Activated T-cell treated with anti-CD3 and anti-CD28 coated beads, Interleukin-2, amount 50 U/mL, for 4 hours (primary cell): ENCODE measurements at regions not wholly inside any gene's neighbourhood (a gene's known extent, or its start where the extent isn't known, plus 50 kb on each side); places are given as distances from the start of the nearest gene placed in this dataset.

Source experiments
- ATAC-seq, 2 donors: fragments of 200-7000 bp; cut with Tn5 transposase; one replicate each; pipeline ENCODE4 v1.10.0; 2021
- DNase-seq: peaks from one replicate; pipeline ENCODE4 v3.0.0-alpha.2; 2020
- H3K27me3 Mint-ChIP-seq: one replicate; pipeline ENCODE4 v1.8.0; 2021; ENCODE audit warnings: low read depth, mixed read lengths
- H3K36me3 Mint-ChIP-seq: one replicate; pipeline ENCODE4 v1.8.0; 2022; ENCODE audit warnings: mixed read lengths; ENCODE audit not compliant: insufficient read depth
- H3K4me1 Mint-ChIP-seq: one replicate; pipeline ENCODE4 v1.8.0; 2021; ENCODE audit warnings: low read depth, mixed read lengths
- H3K4me3 Mint-ChIP-seq: one replicate; pipeline ENCODE4 v1.8.0; 2021; ENCODE audit warnings: mild to moderate bottlenecking, moderate library complexity, mixed read lengths
- H3K9me3 Mint-ChIP-seq: one replicate; pipeline ENCODE4 v1.8.0; 2021; ENCODE audit warnings: mixed read lengths

DNA sequence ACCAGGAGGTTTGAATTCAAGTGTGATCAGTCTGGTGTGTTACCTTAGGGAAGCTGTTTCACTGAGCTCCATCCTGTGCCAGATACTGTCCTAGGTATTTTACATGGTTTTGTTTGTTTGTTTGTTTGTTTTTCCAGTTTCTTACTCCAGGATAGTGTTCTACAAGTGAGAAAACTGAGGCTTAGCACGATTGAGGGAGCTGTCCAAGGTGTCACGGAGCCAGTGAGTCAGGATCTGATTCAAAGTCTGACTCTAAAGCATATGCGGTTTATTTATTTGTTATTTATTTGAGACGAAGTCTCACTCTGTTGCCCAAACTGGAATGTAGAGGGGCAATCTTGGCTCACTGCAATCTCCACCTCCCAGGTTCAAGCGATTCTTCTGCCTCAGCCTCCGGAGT, 79.7 kb upstream of the GNG2 start:
- H3K36me3 Mint-ChIP-seq: peaks cover 2% of the 10 kb centered on the region
- no peak overlapping the region for H3K4me3 Mint-ChIP-seq
- peaks cover 32% of the 10 kb centered on the region for H3K27me3 Mint-ChIP-seq
- peaks cover 8% of the 10 kb centered on the region for H3K9me3 Mint-ChIP-seq
- ATAC-seq (no peak), DNase-seq (no peak)
- peaks cover 18% of the 10 kb centered on the region for H3K4me1 Mint-ChIP-seq

DNA sequence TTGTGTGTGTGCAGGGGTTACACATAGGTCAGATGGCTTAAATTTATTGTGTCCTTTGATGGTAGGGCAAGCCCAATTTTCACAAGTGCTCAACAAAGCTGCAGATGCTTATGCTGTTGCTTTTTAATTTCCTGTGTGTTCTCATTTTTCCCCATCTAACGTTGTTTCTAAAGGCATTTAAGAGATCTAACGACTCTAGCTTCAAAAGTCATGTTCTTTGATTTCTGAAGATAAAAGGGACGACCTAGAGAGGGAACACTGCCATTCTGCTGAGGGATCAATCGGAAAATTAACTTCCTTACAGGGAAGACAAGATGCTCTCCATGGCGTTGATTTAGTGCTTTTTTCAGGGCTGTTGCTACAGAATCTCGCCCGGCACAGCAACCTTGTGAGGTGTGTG, 79.0 kb upstream of the GNG2 start:
- peaks cover 29% of the 10 kb centered on the region for H3K27me3 Mint-ChIP-seq
- no peak overlapping the region for H3K4me3 Mint-ChIP-seq
- no peak for ATAC-seq

DNA sequence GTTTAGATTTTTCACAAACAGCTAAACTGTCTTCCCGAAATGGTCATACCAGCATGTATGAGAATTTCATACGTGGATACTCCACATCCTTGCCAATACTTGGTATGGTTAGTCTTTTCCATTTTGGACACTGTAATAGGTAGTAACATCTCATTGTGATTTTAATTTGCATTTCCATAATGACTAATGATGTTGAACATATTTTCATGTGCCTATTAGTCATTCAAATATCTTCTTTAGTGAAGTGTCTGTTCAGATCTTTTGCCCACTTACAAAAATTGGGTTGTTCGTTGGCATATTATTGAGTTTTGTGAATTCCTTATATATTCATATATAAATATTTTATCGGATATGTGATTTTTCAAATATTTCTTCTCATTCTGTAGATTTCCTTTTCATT, 78.0 kb upstream of the GNG2 start:
- H3K4me3 Mint-ChIP-seq: no peak overlapping the region
- DNase-seq (no peak), ATAC-seq (peak in 1 of 2 donors; percentile 42)
- H3K27me3 Mint-ChIP-seq: peaks cover 29% of the 10 kb centered on the region
- peaks cover 16% of the 10 kb centered on the region for H3K4me1 Mint-ChIP-seq
- peaks cover 22% of the 10 kb centered on the region for H3K9me3 Mint-ChIP-seq
- H3K36me3 Mint-ChIP-seq: peaks cover 2% of the 10 kb centered on the region

More for the DNA sequence above, 79.0 kb upstream of the GNG2 start:
- Mint-ChIP-seq H3K36me3 (peaks cover 2% of the 10 kb centered on the region), H3K4me1 (peaks cover 16% of the 10 kb centered on the region), H3K9me3 (peaks cover 13% of the 10 kb centered on the region)
- DNase-seq: no peak

DNA sequence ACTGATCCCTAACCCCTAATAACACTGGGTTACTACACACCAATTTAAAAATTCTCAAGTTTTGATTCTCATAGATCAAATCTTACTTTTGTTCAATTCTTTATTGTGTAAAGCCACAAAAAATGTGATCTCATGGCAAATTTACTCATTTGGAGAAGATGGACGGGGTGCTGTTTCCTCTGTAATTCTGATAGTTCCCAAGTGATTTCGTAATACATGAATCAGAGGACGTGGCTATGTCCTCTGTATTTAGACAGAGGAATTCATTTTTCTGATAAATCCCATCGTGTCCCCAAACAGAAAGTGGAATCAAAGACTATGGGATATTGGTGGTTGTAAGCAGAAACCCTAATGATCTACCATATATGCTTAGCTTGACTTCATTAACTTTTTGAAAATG, 76.6 kb upstream of the GNG2 start:
- Mint-ChIP-seq H3K4me3 (no peak overlapping the region), H3K36me3 (peaks cover 2% of the 10 kb centered on the region), H3K27me3 (peaks cover 26% of the 10 kb centered on the region), H3K4me1 (peaks cover 16% of the 10 kb centered on the region), H3K9me3 (peaks cover 22% of the 10 kb centered on the region)
- no peak for DNase-seq
- no peak for ATAC-seq

DNA sequence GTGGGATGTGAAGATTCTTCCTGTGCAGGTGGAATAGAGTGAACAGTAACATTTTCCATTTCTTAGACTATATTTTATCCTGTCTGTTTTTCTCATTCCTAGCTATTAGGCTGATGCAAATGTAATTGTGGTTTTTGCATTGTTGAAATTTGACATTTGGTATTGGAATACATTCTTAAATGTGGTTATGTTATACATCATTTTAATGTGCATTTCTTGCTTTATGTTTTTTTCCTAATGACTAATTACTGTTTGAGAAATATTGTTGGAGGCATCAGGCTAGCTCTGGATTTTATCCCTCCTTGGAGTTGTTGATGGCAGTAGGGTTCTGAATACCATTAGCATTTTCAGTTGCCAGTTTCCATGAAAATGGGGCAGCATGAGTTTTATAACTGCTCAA, 75.9 kb upstream of the GNG2 start:
- H3K4me3 Mint-ChIP-seq: no peak overlapping the region
- peaks cover 2% of the 10 kb centered on the region for H3K36me3 Mint-ChIP-seq
- H3K27me3 Mint-ChIP-seq: peaks cover 29% of the 10 kb centered on the region
- ATAC-seq (no peak), DNase-seq (no peak)
- peaks cover 15% of the 10 kb centered on the region for H3K4me1 Mint-ChIP-seq
- H3K9me3 Mint-ChIP-seq: peaks cover 22% of the 10 kb centered on the region

DNA sequence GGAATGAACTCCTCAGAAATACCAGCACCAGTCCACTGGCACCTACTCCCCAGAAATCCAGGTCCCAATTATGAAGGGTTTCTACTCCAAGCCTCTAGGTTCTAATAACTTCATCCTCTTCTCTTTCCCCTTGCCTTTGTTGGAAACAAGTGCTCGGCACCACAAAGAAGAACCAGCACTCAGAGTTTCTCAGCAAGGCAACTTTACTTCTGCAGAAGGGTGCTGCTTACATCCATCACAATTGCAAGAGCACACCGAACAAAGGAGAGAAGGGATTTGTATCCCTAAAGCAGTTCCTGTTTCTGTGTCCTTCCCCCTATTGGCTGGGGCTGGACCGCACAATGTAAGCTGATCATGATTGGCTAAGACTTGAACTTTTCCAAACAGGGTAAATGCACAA, 74.2 kb upstream of the GNG2 start:
- Mint-ChIP-seq H3K9me3 (peaks cover 22% of the 10 kb centered on the region), H3K27me3 (peaks cover 37% of the 10 kb centered on the region), H3K4me3 (no peak overlapping the region), H3K36me3 (peaks cover 2% of the 10 kb centered on the region), H3K4me1 (peaks cover 5% of the 10 kb centered on the region)
- no peak for ATAC-seq
- DNase-seq: no peak

DNA sequence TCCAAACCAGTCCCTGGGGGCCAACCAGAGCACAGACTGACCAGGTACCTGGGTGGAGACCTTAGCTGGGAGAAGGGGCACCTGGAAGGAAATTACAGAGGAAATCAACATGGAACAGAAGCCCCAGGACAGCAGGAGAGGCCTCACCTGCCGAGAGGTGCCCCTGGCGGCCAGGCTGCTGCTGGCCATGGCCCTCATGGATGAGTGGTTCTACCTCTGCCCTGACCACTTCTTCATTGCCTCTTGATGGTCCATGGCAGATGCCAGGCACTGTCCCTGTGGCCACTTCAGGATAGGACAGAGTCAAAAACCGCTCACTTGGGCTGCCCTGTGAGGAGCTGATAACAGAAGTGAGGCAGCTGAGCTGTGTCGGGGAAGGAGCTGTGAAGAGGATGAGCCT, 73.1 kb upstream of the GNG2 start:
- H3K27me3 Mint-ChIP-seq: peaks cover 31% of the 10 kb centered on the region

DNA sequence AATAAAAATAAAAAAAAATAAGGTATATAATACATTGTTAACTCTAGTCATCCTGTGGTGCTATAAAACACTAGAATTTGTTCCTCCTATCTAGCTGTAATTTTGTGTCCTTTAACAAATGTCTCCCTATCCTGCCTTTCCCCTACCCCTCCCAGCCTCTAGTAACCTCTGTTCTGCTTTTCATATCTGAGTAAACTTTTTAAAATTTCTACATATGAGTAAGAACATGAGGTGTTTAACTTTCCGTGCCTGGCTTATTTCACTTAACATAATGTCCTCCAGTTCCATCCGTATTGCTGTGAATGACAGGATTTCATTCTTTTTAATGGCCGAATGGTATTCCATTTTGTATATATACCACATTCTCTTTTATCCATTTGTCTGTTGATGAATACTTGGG, 71.3 kb upstream of the GNG2 start:
- Mint-ChIP-seq H3K4me1 (peaks cover 1% of the 10 kb centered on the region), H3K4me3 (no peak overlapping the region), H3K9me3 (peaks cover 22% of the 10 kb centered on the region), H3K36me3 (peaks cover 2% of the 10 kb centered on the region), H3K27me3 (peaks cover 25% of the 10 kb centered on the region)
- no peak for DNase-seq
- ATAC-seq: no peak

More for the DNA sequence above, 73.1 kb upstream of the GNG2 start:
- Mint-ChIP-seq H3K4me1 (peaks cover 3% of the 10 kb centered on the region), H3K36me3 (peaks cover 2% of the 10 kb centered on the region), H3K9me3 (peaks cover 22% of the 10 kb centered on the region), H3K4me3 (no peak overlapping the region)
- ATAC-seq (no peak), DNase-seq (no peak)

DNA sequence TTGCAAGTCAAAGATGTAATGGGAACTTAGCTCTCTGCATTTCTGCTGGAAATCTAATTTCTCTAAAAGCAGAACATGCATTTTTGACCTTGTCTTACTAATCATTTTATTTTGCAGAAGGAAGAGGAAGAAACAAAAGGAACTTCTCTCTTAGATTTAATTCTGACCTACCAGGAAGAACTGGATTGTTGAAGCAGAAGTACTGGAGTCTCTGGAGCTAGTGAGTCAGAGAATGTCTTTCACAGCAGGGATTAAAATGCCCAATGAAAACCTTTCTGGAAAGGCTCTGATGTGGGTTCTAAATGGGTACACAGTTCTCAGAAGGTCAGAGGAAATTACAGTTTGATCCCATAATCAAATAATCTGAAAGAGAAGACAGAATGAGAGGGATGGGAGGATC, 70.8 kb upstream of the GNG2 start:
- no peak overlapping the region for H3K4me3 Mint-ChIP-seq
- peaks cover 20% of the 10 kb centered on the region for H3K27me3 Mint-ChIP-seq
- H3K9me3 Mint-ChIP-seq: peaks cover 22% of the 10 kb centered on the region
- peaks cover 2% of the 10 kb centered on the region for H3K36me3 Mint-ChIP-seq
- DNase-seq (no peak), ATAC-seq (no peak)
- H3K4me1 Mint-ChIP-seq: peaks cover 1% of the 10 kb centered on the region

DNA sequence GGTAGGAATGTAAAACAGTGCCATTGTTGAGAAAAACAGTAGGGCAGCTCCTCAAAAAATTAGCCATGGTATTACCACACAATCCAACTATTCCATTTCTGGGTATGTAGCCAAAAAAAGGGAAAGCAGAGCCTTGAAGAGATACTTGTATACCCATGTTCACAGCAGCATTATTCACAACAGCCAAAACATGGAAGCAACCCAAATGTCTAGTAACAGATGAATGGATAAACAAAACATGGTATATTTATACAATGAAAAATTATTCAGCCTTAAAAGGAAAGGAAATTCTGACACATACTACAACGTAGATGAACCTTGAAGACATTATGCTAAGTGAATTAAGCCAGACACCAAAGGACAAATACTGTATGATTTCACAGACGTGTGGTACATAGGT, 67.6 kb upstream of the GNG2 start:
- DNase-seq (no peak), ATAC-seq (no peak)
- Mint-ChIP-seq H3K9me3 (no peaks in the 10 kb centered on the region), H3K36me3 (no peaks in the 10 kb centered on the region), H3K4me1 (no peaks in the 10 kb centered on the region), H3K27me3 (peaks cover 13% of the 10 kb centered on the region), H3K4me3 (no peak overlapping the region)

DNA sequence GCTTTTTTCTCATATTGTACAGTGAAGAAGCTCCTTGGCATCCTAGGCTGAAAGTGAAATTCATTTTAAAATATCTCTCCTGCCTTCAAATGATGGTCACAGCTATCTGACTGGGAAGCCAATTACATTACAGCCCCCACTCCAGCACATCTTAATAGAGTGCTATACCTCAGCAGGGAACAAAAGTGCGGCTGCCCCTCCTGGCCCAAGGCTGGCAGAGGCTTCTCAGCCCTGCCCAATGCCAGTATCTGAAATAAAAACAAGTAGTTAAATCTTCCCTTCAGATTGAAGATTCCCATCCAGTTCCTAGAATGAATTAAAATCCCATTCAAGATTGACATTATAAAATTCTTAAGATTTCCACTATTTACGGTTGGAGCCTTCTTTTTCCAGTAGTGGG, 54.9 kb upstream of the GNG2 start:
- Mint-ChIP-seq H3K4me3 (no peak overlapping the region), H3K9me3 (peaks cover 9% of the 10 kb centered on the region), H3K36me3 (no peaks in the 10 kb centered on the region), H3K4me1 (no peaks in the 10 kb centered on the region), H3K27me3 (peaks cover 9% of the 10 kb centered on the region)
- DNase-seq (no peak), ATAC-seq (no peak)

DNA sequence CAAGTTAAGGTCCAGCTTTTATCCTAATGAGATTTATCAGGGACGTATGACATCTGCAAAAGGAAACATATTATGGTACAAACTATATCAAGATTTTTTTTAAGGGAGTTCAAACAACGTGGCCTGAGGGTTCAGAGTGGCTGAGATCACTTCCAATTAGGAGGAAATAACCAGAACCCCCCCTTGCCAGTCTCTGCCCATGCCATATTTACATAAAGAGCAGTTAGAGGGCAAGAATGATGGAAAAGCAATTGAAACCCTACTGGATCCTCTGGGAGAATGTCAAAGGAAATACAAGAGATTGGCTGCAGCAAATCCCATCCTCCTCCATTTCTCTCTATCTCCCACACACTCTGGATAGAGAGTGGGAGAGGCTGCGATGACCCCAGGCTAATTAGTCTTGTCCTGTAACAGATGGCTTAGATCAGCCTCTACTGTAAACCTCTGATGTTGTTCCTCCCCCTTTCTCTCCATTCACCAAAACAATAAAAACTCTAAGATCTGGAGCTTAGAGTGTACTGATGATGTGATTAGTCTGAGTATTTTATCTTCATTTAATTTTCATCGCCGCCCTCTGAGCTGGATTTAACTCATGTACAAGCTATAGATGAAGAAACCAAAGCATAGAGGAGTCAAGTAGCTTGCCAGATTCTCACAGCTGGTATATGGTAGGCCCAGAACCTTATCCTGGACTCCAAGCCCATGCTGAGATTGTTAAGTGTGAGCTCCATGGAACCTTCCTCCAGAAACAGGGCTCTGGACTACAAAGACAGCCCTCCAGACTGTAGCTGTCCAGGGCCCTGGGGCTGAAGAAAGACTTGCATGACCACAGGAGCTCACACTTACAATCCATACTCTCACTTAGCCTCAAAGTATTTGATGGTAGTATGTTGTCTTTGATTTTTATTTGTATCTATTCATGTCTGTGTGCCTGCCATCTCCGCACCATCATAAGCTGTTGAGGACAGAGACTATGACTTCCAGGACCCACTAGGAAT, 54.1 kb upstream of the GNG2 start:
- H3K4me1 Mint-ChIP-seq: no peaks in the 10 kb centered on the region
- H3K27me3 Mint-ChIP-seq: peaks cover 8% of the 10 kb centered on the region
- DNase-seq (no peak), ATAC-seq (no peak)
- H3K36me3 Mint-ChIP-seq: no peaks in the 10 kb centered on the region
- peaks cover 9% of the 10 kb centered on the region for H3K9me3 Mint-ChIP-seq
- no peak overlapping the region for H3K4me3 Mint-ChIP-seq

DNA sequence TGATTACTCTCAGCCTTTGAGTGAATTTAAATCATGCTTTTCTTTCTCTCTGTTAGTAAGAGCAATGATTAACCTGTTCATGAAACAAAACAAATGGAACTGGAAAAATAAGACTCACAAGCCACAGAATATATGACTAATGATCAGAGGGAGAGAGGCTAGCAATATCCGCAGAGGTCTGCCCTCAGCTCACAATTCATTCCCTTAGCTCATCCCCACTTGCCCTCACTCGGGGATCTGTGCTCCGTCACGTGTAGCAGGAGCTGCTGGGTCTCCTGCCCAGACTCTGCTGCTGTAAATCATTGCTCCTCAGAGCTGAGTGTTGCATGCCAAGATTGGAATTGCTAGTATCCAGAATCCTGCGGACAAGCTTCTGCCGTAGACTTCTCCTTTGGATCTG, 53.1 kb upstream of the GNG2 start:
- no peak for ATAC-seq
- Mint-ChIP-seq H3K27me3 (peaks cover 5% of the 10 kb centered on the region), H3K4me3 (no peak overlapping the region), H3K9me3 (peaks cover 9% of the 10 kb centered on the region), H3K4me1 (no peaks in the 10 kb centered on the region), H3K36me3 (no peaks in the 10 kb centered on the region)
- no peak for DNase-seq
